HCT116 (cell line): ENCODE measurements at regions not wholly inside any gene's neighbourhood (a gene's known extent, or its start where the extent isn't known, plus 50 kb on each side); places are given as distances from the start of the nearest gene placed in this dataset.

Source experiments
- ATAC-seq: fragments of 200-7000 bp; cut with Tn5 transposase; 2 replicates; pipeline ENCODE4 v1.9.1; 2020; ENCODE audit warnings: mild to moderate bottlenecking, moderate library complexity
- BruUV-seq: library from RNA; stranded (reverse); fragments of 400-500 nt; replicated peaks from 2 replicates; lab custom pipeline; 2021; lab: Mats Ljungman, UMichigan
- CTCF ChIA-PET: fragments of 300-600 bp; sonication (Branson Sonifier 250); formaldehyde crosslinking; loops from one replicate; lab custom pipeline; 2021; ENCODE audit warnings: antibody characterized with exemption; lab: Charles Lee
- POLR2A ChIA-PET: fragments of 300-600, 350-600 bp; sonication (Branson Sonifier 250); formaldehyde crosslinking; loops from one replicate; lab custom pipeline; 2021; ENCODE audit warnings: antibody characterized with exemption; lab: Charles Lee
- RAD21 ChIA-PET, 2 experiments: fragments of 300-600 bp; sonication (Branson Sonifier 250); formaldehyde crosslinking; loops; one replicate each; lab custom pipeline; 2023; ENCODE audit warnings: low total read pairs in 2 of 2; ENCODE audit not compliant: uncharacterized antibody in 2 of 2, unreplicated experiment in 2 of 2, low non-redundant PET in 1 of 2; lab: Charles Lee
- DNase-seq: peaks from one replicate; pipeline ENCODE4 v3.0.0-alpha.2; 2010; ENCODE audit warnings: low read depth, low spot score
- H2AFZ ChIP-seq: fragments of 200-600 bp; shearing (Covaris generic), sonication (generic); 2 replicates; pipeline ENCODE4 v1.6.1; 2017; ENCODE audit warnings: low read depth, mixed run types, mixed read lengths, antibody characterized with exemption, low read length; ENCODE audit not compliant: poor library complexity, severe bottlenecking
- H3K27ac ChIP-seq: 2 replicates; pipeline ENCODE4 v1.5.1; 2012; ENCODE audit warnings: low read depth, low read length
- H3K27me3 ChIP-seq: fragments of 200-600 bp; sonication (generic); 2 replicates; pipeline ENCODE4 v1.6.1; 2016; ENCODE audit warnings: mixed run types, low read length, mixed read lengths; ENCODE audit not compliant: insufficient read depth
- H3K36me3 ChIP-seq, 2 experiments: fragments of 200-500 bp in 1 of 2; fragments of 200-600 bp in 1 of 2; sonication (Bioruptor generic) in 1 of 2; sonication (generic) in 1 of 2; 2 replicates each; pipeline versions ENCODE4 v1.5.1 to v1.6.1; 2014 to 2016; ENCODE audit warnings: low read length in 2 of 2, inconsistent platforms in 1 of 2, mixed read lengths in 1 of 2, mixed run types in 1 of 2; ENCODE audit not compliant: insufficient read depth in 2 of 2, control insufficient read depth in 1 of 2
- H3K4me1 ChIP-seq, 2 experiments: fragments of 200-600 bp in 1 of 2; sonication (generic) in 1 of 2; 2 replicates each; pipeline versions ENCODE4 v1.5.1 to v1.6.1; 2012 to 2017; ENCODE audit warnings: low read length in 2 of 2, inconsistent platforms in 1 of 2, mild to moderate bottlenecking in 1 of 2, mixed read lengths in 1 of 2, mixed run types in 1 of 2, moderate library complexity in 1 of 2; ENCODE audit not compliant: insufficient read depth in 2 of 2, control insufficient read depth in 1 of 2
- H3K4me2 ChIP-seq: fragments of 200-600 bp; sonication (generic); 2 replicates; pipeline ENCODE4 v1.6.1; 2017; ENCODE audit warnings: mixed run types, low read length, mixed read lengths
- H3K4me3 ChIP-seq, 2 experiments: fragments of 200-600 bp in 1 of 2; sonication (generic) in 1 of 2; replicated peaks in 1 of 2; 2 replicates each; pipeline ENCODE4 v1.5.1; 2011 to 2016; ENCODE audit warnings: low read length in 2 of 2, control low read depth in 1 of 2, low read depth in 1 of 2, mild to moderate bottlenecking in 1 of 2, mixed read lengths in 1 of 2, mixed run types in 1 of 2
- H3K79me2 ChIP-seq: fragments of 200-600 bp; sonication (generic); 2 replicates; pipeline ENCODE4 v1.6.1; 2017; ENCODE audit warnings: mild to moderate bottlenecking, mixed run types, low read length, moderate library complexity, mixed read lengths; ENCODE audit not compliant: insufficient read depth
- H3K9ac ChIP-seq: fragments of 200-600 bp; sonication (generic); 2 replicates; pipeline ENCODE4 v1.6.1; 2016; ENCODE audit warnings: low read length, mixed read lengths
- H3K9me2 ChIP-seq: fragments of 200-600 bp; sonication (generic), shearing (Covaris generic); 2 replicates; pipeline ENCODE4 v1.6.1; 2017; ENCODE audit warnings: mixed run types, mild to moderate bottlenecking, moderate library complexity; ENCODE audit not compliant: insufficient read depth
- H3K9me3 ChIP-seq, 2 experiments: fragments of 200-500 bp in 1 of 2; fragments of 200-600 bp in 1 of 2; sonication (Bioruptor generic) in 1 of 2; sonication (generic) in 1 of 2; 2 replicates each; pipeline ENCODE4 v1.6.1; 2014 to 2017; ENCODE audit warnings: low read length in 2 of 2, mixed read lengths in 2 of 2, inconsistent platforms in 1 of 2, low read depth in 1 of 2, mild to moderate bottlenecking in 1 of 2, mixed run types in 1 of 2, moderate library complexity in 1 of 2; ENCODE audit not compliant: control insufficient read depth in 1 of 2, insufficient read depth in 1 of 2
- H4K20me1 ChIP-seq: fragments of 200-600 bp; sonication (generic), shearing (Covaris generic); 2 replicates; pipeline ENCODE4 v1.6.1; 2017; ENCODE audit warnings: mixed run types, mild to moderate bottlenecking, moderate library complexity; ENCODE audit not compliant: insufficient read depth
- ATF3 ChIP-seq: IDR thresholded peaks from 2 replicates; pipeline ENCODE4 v1.6.1; 2012
- CEBPB ChIP-seq: IDR thresholded peaks from 2 replicates; pipeline ENCODE4 v1.6.1; 2012; ENCODE audit warnings: low read depth
- CTCF ChIP-seq, 3 experiments: fragments of 200-600 bp in 1 of 3; sonication (generic) in 1 of 3; IDR thresholded peaks in 2 of 3; conservative IDR thresholded peaks in 1 of 3; 2 replicates each; pipeline ENCODE4 v1.5.1; 2012 to 2017; ENCODE audit warnings: low read depth in 2 of 3, low read length in 2 of 3, antibody characterized with exemption in 1 of 3, borderline replicate concordance in 1 of 3, control low read depth in 1 of 3, mild to moderate bottlenecking in 1 of 3, mixed read lengths in 1 of 3, mixed run types in 1 of 3, moderate library complexity in 1 of 3; ENCODE audit not compliant: insufficient read depth in 1 of 3
- EGR1 ChIP-seq: IDR thresholded peaks from 2 replicates; pipeline ENCODE4 v1.6.1; 2012; ENCODE audit warnings: low read depth
- ELF1 ChIP-seq: IDR thresholded peaks from 2 replicates; pipeline ENCODE4 v1.6.1; 2012; ENCODE audit warnings: low read depth, borderline replicate concordance
- EZH2 ChIP-seq: fragments of 200-600 bp; sonication (generic); IDR thresholded peaks from 2 replicates; pipeline ENCODE4 v1.6.1; 2017; ENCODE audit warnings: antibody characterized with exemption, mixed run types
- FOSL1 ChIP-seq: IDR thresholded peaks from 2 replicates; pipeline ENCODE4 v1.6.1; 2012; ENCODE audit warnings: low read depth
- JUND ChIP-seq: IDR thresholded peaks from 2 replicates; pipeline ENCODE4 v1.6.1; 2012
- POLR2A ChIP-seq: IDR thresholded peaks from 2 replicates; pipeline ENCODE4 v1.7.0; 2011; ENCODE audit warnings: borderline replicate concordance; ENCODE audit not compliant: insufficient read depth, insufficient read length; ENCODE audit errors: extremely low read depth
- POLR2AphosphoS5 ChIP-seq: IDR thresholded peaks from 2 replicates; pipeline ENCODE4 v1.6.1; 2011; ENCODE audit warnings: mild to moderate bottlenecking, low read depth, low read length, moderate library complexity
- RAD21 ChIP-seq: IDR thresholded peaks from 2 replicates; pipeline ENCODE4 v1.6.1; 2012; ENCODE audit warnings: low read depth, mild to moderate bottlenecking
- REST ChIP-seq: IDR thresholded peaks from 2 replicates; pipeline ENCODE4 v1.6.1; 2012; ENCODE audit warnings: low read depth
- SIN3A ChIP-seq: IDR thresholded peaks from 2 replicates; pipeline ENCODE4 v1.6.1; 2012; ENCODE audit warnings: low read depth
- SP1 ChIP-seq: IDR thresholded peaks from 2 replicates; pipeline ENCODE4 v1.6.1; 2012; ENCODE audit warnings: low read depth
- SRF ChIP-seq: IDR thresholded peaks from 2 replicates; pipeline ENCODE4 v1.6.1; 2012; ENCODE audit warnings: low read depth
- TCF7L2 ChIP-seq: IDR thresholded peaks from 2 replicates; pipeline ENCODE4 v1.7.0; 2011; ENCODE audit warnings: borderline replicate concordance, inconsistent platforms; ENCODE audit not compliant: insufficient read depth, insufficient read length; ENCODE audit errors: extremely low read depth
- YY1 ChIP-seq: IDR thresholded peaks from 2 replicates; pipeline ENCODE4 v1.6.1; 2011; ENCODE audit warnings: low read length, low read depth, moderate library complexity, mild to moderate bottlenecking; ENCODE audit not compliant: insufficient replicate concordance; ENCODE audit errors: extremely low read depth
- ZBTB33 ChIP-seq: IDR thresholded peaks from 2 replicates; pipeline ENCODE4 v1.6.1; 2011; ENCODE audit warnings: mild to moderate bottlenecking, low read length, moderate library complexity; ENCODE audit not compliant: insufficient replicate concordance; ENCODE audit errors: extremely low read depth
- ZFX ChIP-seq: fragments of 450-650 bp; IDR thresholded peaks from 2 replicates; pipeline ENCODE4 v1.6.1; 2017
- ZNF274 ChIP-seq: fragments of 200-500 bp; sonication (Bioruptor generic); IDR thresholded peaks from 2 replicates; pipeline ENCODE4 v1.6.1; 2014; ENCODE audit warnings: mild to moderate bottlenecking, low read depth, low read length, inconsistent platforms
- intact Hi-C: fragments of 100-400 bp; cut with micrococcal nuclease; formaldehyde crosslinking; loops from 2 replicates; pipeline ENCODE4 v1.10.0; 2022

- RAD21 ChIA-PET = no interaction called here
- POLR2A ChIA-PET = no interaction called here
- Histone ChIP-seq H3K4me3 (no peak overlapping the region), H3K27me3 (no peaks in the 10 kb centered on the region), H3K9me3 (no peaks in the 10 kb centered on the region), H3K36me3 (no peaks in the 10 kb centered on the region), H3K79me2 (no peaks in the 10 kb centered on the region), H3K9me2 (no peaks in the 10 kb centered on the region), H4K20me1 (no peaks in the 10 kb centered on the region), H3K4me1 (0 out of 4 replicates have a peak, but pooled peaks cover 0 to 6% of the 10 kb centered on the region in 2 experiments), H3K4me2 (no peak overlapping the region), H2AFZ (no peak overlapping the region), H3K9ac (no peak overlapping the region), H3K27ac (no peak overlapping the region)
- intact Hi-C loops = no loop called here
- ATAC-seq = no peak
- CTCF ChIA-PET = no interaction called here
- no TSS peak for BruUV-seq
- DNase-seq = no peak
- TF ChIP-seq CEBPB = no peak
- no peak for TF ChIP-seq CTCF (IDR thresholded peaks at IDR 0.05 in 2 of 3, conservative IDR thresholded peaks at IDR 0.05 in 1 of 3; ENCODE audit: borderline replicate concordance in 1 of 3, insufficient read depth in 1 of 3, low read depth in 2 of 3, low read length in 2 of 3)
- no peak for TF ChIP-seq FOSL1
- no peak for TF ChIP-seq ELF1
- no peak for TF ChIP-seq ZBTB33
- no peak for TF ChIP-seq ZFX
- TF ChIP-seq ZNF274 = no peak
- TF ChIP-seq POLR2AphosphoS5 = no peak
- TF ChIP-seq YY1 = no peak
- no peak for TF ChIP-seq POLR2A
- no peak for TF ChIP-seq TCF7L2
- TF ChIP-seq SIN3A = no peak
- no peak for TF ChIP-seq JUND
- TF ChIP-seq RAD21 = no peak
- TF ChIP-seq ATF3 = no peak
- TF ChIP-seq SP1 = no peak
- TF ChIP-seq SRF = no peak
- no peak for TF ChIP-seq REST
- no peak for TF ChIP-seq EGR1
- no peak for TF ChIP-seq EZH2
These were observed 290.4 kb downstream of the IPMK start for GRCh38 chr10:57977262-57977661.
